ENCODE measurements at regions not wholly inside any gene's neighbourhood (a gene's known extent, or its start where the extent isn't known, plus 50 kb on each side); places are given as distances from the start of the nearest gene placed in this dataset.

DNA sequence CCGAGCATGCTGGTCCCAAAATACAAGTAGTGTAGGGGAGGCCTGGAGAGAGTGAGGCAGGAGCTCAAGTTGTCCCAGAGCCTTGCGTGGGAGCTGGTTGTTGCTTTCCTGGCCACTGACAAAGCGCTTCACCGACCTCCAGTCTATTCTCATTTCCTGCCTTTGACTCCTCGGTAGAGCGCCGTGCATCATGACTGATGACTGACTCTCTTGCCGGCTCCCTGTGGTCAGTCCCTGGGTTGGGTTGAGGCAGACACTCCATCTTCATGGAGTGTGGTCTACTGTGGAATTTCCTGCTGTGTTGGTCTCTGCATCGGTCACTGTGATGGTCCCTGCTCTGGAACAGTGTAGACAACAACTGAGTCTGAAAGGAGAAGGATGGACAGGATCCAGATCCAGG, 175.1 kb upstream of the S1PR3 start:
- TF ChIP-seq, protein P1, sequence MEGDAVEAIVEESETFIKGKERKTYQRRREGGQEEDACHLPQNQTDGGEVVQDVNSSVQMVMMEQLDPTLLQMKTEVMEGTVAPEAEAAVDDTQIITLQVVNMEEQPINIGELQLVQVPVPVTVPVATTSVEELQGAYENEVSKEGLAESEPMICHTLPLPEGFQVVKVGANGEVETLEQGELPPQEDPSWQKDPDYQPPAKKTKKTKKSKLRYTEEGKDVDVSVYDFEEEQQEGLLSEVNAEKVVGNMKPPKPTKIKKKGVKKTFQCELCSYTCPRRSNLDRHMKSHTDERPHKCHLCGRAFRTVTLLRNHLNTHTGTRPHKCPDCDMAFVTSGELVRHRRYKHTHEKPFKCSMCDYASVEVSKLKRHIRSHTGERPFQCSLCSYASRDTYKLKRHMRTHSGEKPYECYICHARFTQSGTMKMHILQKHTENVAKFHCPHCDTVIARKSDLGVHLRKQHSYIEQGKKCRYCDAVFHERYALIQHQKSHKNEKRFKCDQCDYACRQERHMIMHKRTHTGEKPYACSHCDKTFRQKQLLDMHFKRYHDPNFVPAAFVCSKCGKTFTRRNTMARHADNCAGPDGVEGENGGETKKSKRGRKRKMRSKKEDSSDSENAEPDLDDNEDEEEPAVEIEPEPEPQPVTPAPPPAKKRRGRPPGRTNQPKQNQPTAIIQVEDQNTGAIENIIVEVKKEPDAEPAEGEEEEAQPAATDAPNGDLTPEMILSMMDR (IDR thresholded peaks at IDR 0.05), result no peak
- no peak for TF ChIP-seq POLR2AphosphoS5 (IDR thresholded peaks at IDR 0.05; ENCODE audit: low read depth, low read length)
